ENCODE measurements at regions not wholly inside any gene's neighbourhood (a gene's known extent, or its start where the extent isn't known, plus 50 kb on each side); places are given as distances from the start of the nearest gene placed in this dataset.

DNA sequence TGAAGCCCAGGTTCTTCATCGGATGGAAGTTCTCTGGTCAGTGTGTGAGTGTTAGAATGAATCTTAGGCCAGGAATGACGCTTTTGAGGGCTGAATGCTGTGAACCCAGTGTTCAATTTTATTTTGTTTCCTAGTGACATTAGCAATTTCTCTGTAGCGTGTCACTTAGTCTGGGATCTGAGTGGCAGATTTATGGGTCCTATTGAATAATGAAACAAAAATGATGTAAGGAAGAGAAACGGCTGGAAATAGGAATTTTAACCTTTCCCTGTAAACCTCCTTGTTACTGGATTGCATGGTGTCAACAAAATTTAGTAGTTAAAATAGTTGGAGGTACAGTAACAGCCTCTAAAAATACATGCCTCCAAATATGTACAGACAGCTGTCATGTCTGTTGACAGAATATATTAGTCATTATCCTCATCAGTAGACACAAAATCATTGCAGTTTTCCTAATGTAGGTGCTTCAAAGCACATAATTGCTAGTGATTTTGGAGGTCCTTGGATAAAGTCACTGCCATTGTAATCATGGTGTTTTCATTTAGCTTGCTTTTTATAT, 223.8 kb upstream of the SPRED2 start:
- no peak for DNase-seq (ENCODE audit: low read depth in 1 of 2, low spot score in 1 of 2)
- TF ChIP-seq CTCF (IDR thresholded peaks at IDR 0.05; ENCODE audit: insufficient read depth, low read length): no peak
- no peak for TF ChIP-seq SPI1 (IDR thresholded peaks at IDR 0.05; ENCODE audit: borderline replicate concordance, low read depth)
- no peak for TF ChIP-seq REST (IDR thresholded peaks at IDR 0.05; ENCODE audit: insufficient replicate concordance, low read depth)
- no peak for TF ChIP-seq POLR2AphosphoS5 (IDR thresholded peaks at IDR 0.05; ENCODE audit: low read depth)
- no peak for TF ChIP-seq GABPA (IDR thresholded peaks at IDR 0.05; ENCODE audit: low read depth)
- Histone ChIP-seq H3K4me3 (replicated peaks; ENCODE audit: insufficient read depth, low read length) (no peak overlapping the region), H3K27ac (replicated peaks) (no peak overlapping the region), H3K27me3 (ENCODE audit: insufficient read depth, poor library complexity, severe bottlenecking) (peaks cover 3% of the 10 kb centered on the region)

DNA sequence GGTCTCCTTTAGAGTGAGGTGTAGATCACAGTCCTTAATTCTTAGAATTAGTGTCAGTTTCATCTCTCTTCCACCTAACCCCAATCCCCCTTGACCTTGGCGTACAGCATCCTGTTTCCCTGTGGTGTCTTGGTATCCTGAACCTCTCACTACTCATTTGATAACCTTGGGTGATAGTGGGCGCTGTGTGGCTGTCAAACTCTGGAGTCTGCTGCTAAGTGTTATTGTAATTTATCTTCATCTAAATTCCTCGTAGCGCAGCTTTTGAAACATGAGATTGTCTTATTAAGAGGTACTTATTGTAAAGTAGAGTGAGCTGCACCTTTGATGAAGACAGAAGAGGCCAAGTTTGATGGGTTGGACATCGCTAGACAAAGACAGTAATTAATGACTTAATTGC, 222.6 kb upstream of the SPRED2 start:
- no peak overlapping the region for H3K27ac ChIP-seq (replicated peaks)
- H3K4me3 ChIP-seq (replicated peaks; ENCODE audit: insufficient read depth, low read length): no peak overlapping the region
- peaks cover 3% of the 10 kb centered on the region for H3K27me3 ChIP-seq (ENCODE audit: insufficient read depth, poor library complexity, severe bottlenecking)
- DNase-seq (ENCODE audit: low read depth in 1 of 2, low spot score in 1 of 2): no peak
- TF ChIP-seq POLR2AphosphoS5 (IDR thresholded peaks at IDR 0.05; ENCODE audit: low read depth): no peak
- no peak for TF ChIP-seq CTCF (IDR thresholded peaks at IDR 0.05; ENCODE audit: insufficient read depth, low read length)
- TF ChIP-seq REST (IDR thresholded peaks at IDR 0.05; ENCODE audit: insufficient replicate concordance, low read depth): no peak
- TF ChIP-seq SPI1 (IDR thresholded peaks at IDR 0.05; ENCODE audit: borderline replicate concordance, low read depth): no peak

DNA sequence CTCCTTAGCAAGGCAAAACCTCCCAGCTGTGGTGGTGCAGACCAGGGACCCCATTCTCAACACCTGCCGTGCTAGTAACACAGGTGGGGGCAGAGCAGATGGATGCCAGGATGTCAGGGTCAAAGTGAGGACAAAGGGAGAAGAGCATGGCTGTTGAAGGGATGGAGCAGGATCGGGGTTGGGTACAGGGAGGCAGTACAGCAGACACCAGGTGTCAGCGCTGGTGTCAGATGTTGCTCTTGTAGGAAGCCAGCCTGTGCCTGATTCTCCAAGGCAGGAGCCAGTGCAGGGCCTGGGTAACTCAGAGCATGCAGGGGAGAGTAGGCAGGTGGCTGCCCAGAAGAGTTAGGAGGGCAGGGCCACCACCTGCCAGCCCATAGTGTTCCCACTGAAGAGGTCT, 222.1 kb upstream of the SPRED2 start:
- DNase-seq (ENCODE audit: low read depth in 1 of 2, low spot score in 1 of 2): no peak
- Histone ChIP-seq H3K27ac (replicated peaks) (no peak overlapping the region), H3K27me3 (ENCODE audit: insufficient read depth, poor library complexity, severe bottlenecking) (peaks cover 3% of the 10 kb centered on the region), H3K4me3 (replicated peaks; ENCODE audit: insufficient read depth, low read length) (no peak overlapping the region)
- TF ChIP-seq SPI1 (IDR thresholded peaks at IDR 0.05; ENCODE audit: borderline replicate concordance, low read depth) (no peak), POLR2AphosphoS5 (IDR thresholded peaks at IDR 0.05; ENCODE audit: low read depth) (no peak), GABPA (IDR thresholded peaks at IDR 0.05; ENCODE audit: low read depth) (no peak), CTCF (IDR thresholded peaks at IDR 0.05; ENCODE audit: insufficient read depth, low read length) (no peak), REST (IDR thresholded peaks at IDR 0.05; ENCODE audit: insufficient replicate concordance, low read depth) (no peak)

Data from HL-60 (cell line).